ENCODE measurements at regions not wholly inside any gene's neighbourhood (a gene's known extent, or its start where the extent isn't known, plus 50 kb on each side); places are given as distances from the start of the nearest gene placed in this dataset.
A peak's percentile ranks its signal among the peaks of the same experiment; 100 is the strongest.

DNA sequence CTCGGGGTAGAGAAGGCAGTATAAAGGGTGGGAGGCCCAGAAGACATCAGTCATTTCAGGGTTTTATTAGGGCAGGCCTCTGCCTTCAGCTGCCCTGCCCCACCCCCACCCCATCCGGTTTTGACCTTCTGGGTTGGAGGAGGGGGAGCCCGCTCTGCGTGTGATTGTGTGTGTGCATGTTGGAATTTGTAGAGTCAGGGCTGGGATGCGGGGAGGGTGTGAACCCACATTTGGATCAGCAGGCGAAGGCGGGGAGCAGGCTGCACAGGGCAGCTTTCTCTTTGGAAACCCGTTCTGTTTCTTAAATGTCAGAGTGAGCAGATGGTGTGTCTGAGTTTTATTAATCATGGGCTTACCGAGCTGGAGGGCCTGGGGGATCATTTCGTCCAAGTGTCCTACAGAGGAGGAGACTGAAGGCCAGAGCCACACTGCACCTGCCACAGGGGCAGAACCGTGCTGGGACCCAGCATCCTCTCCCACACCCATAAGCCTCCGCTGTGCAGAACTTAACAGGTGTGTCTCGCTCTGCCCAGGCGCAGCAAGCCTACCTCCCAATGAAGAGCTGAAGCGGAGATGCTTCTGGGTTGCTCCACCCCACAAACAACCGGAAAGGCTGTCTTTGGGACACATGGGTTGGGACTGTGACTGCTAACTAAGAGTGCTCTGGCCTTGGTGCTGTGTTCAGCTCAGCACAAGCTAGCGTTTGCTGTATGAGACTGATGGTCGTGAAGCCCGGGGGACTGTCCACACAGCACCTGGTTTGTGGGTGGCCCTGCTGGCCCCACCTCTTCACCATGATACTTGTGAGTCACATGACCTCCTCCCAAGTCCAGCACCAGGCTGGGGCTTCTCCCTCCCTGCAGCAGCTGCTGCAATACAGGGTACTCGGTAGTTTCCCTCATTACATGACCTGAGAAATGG lies 70.9 kb upstream of the GSE1 start:
- Histone ChIP-seq H3K27me3 (ENCODE audit: insufficient read depth, low read length, poor library complexity, severe bottlenecking) (no peaks in the 10 kb centered on the region), H3K4me1 (ENCODE audit: insufficient read depth, low read length, poor library complexity, severe bottlenecking) (peaks cover 37% of the 10 kb centered on the region), H3K9me2 (replicated peaks; ENCODE audit: low read depth, low read length) (no peaks in the 10 kb centered on the region), H3K4me3 (ENCODE audit: low read length, poor library complexity, severe bottlenecking) (peak overlapping the region; percentile 38), H2AFZ (ENCODE audit: low read length) (no peak overlapping the region), H3K36me3 (ENCODE audit: insufficient read depth, low read length) (peaks cover 4% of the 10 kb centered on the region; the same call in 1 of the 2 replicates), H3K4me2 (ENCODE audit: low read depth, low read length, poor library complexity, severe bottlenecking) (peak overlapping the region; percentile 72), H3K9ac (ENCODE audit: low read depth, low read length, poor library complexity, severe bottlenecking) (peak overlapping the region; percentile 75), H3F3A (ENCODE audit: low read depth) (peaks cover 3% of the 10 kb centered on the region; the same call in 1 of the 2 replicates), H3K9me3 (ENCODE audit: insufficient read depth, low read depth, low read length) (peaks cover 12% of the 10 kb centered on the region; the same call in 1 of the 2 replicates), H4K20me1 (ENCODE audit: insufficient read depth, low read length, poor library complexity, severe bottlenecking) (no peaks in the 10 kb centered on the region), H3K79me2 (ENCODE audit: insufficient read depth, low read length) (peaks cover 3% of the 10 kb centered on the region; the same call in 1 of the 2 replicates)
- TF ChIP-seq EZH2phosphoT487 (IDR thresholded peaks at IDR 0.05; ENCODE audit: borderline replicate concordance), result no peak
- TF ChIP-seq, protein P1, sequence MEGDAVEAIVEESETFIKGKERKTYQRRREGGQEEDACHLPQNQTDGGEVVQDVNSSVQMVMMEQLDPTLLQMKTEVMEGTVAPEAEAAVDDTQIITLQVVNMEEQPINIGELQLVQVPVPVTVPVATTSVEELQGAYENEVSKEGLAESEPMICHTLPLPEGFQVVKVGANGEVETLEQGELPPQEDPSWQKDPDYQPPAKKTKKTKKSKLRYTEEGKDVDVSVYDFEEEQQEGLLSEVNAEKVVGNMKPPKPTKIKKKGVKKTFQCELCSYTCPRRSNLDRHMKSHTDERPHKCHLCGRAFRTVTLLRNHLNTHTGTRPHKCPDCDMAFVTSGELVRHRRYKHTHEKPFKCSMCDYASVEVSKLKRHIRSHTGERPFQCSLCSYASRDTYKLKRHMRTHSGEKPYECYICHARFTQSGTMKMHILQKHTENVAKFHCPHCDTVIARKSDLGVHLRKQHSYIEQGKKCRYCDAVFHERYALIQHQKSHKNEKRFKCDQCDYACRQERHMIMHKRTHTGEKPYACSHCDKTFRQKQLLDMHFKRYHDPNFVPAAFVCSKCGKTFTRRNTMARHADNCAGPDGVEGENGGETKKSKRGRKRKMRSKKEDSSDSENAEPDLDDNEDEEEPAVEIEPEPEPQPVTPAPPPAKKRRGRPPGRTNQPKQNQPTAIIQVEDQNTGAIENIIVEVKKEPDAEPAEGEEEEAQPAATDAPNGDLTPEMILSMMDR (conservative IDR thresholded peaks at IDR 0.05; ENCODE audit: low read length), result no peak

DNA sequence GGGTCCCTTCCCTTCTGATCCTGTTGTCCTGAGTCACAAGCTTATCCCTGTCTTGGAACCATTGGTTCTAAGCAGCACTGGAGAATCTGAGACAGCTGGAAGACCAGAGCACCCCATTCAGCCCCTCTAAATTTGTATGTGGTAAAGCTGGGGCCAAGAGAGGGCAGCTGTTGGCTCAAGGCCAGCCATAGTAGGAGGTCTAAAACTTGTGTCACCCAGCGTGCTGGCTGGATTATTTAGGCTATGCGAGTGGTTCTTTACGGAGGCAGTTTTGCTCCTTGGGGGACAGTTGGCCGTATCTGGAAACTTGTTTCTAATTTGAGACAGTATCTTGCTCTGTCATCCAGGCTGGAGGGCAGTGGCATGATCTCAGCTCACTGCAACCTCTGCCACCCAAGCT lies 69.6 kb upstream of the GSE1 start:
- H3K9me3 ChIP-seq (ENCODE audit: insufficient read depth, low read depth, low read length), result peaks cover 12% of the 10 kb centered on the region; the same call in 1 of the 2 replicates
- peaks cover 3% of the 10 kb centered on the region; the same call in 1 of the 2 replicates for H3F3A ChIP-seq (ENCODE audit: low read depth)
- H3K4me1 ChIP-seq (ENCODE audit: insufficient read depth, low read length, poor library complexity, severe bottlenecking), result peaks cover 37% of the 10 kb centered on the region
- H3K27me3 ChIP-seq (ENCODE audit: insufficient read depth, low read length, poor library complexity, severe bottlenecking), result no peaks in the 10 kb centered on the region
- peak overlapping the region; percentile 72 for H3K4me2 ChIP-seq (ENCODE audit: low read depth, low read length, poor library complexity, severe bottlenecking)
- H3K9ac ChIP-seq (ENCODE audit: low read depth, low read length, poor library complexity, severe bottlenecking), result peak overlapping the region; percentile 46
- no peak overlapping the region for H3K4me3 ChIP-seq (ENCODE audit: low read length, poor library complexity, severe bottlenecking)
- TF ChIP-seq, protein P1 (conservative IDR thresholded peaks at IDR 0.05; ENCODE audit: low read length), result no peak
- no peak for TF ChIP-seq EZH2phosphoT487 (IDR thresholded peaks at IDR 0.05; ENCODE audit: borderline replicate concordance)
- H3K36me3 ChIP-seq (ENCODE audit: insufficient read depth, low read length), result peaks cover 4% of the 10 kb centered on the region; the same call in 1 of the 2 replicates
- H2AFZ ChIP-seq (ENCODE audit: low read length), result no peak overlapping the region
- H4K20me1 ChIP-seq (ENCODE audit: insufficient read depth, low read length, poor library complexity, severe bottlenecking), result no peaks in the 10 kb centered on the region
- H3K79me2 ChIP-seq (ENCODE audit: insufficient read depth, low read length), result peaks cover 3% of the 10 kb centered on the region; the same call in 1 of the 2 replicates
- no peaks in the 10 kb centered on the region for H3K9me2 ChIP-seq (replicated peaks; ENCODE audit: low read depth, low read length)

GRCh38 chr16:85544016-85544415 lies 69.1 kb upstream of the GSE1 start:
- Histone ChIP-seq H3K36me3 (ENCODE audit: insufficient read depth, low read length) (peaks cover 4% of the 10 kb centered on the region; the same call in 1 of the 2 replicates), H4K20me1 (ENCODE audit: insufficient read depth, low read length, poor library complexity, severe bottlenecking) (no peaks in the 10 kb centered on the region), H3K4me3 (ENCODE audit: low read length, poor library complexity, severe bottlenecking) (no peak overlapping the region), H3F3A (ENCODE audit: low read depth) (peaks cover 3% of the 10 kb centered on the region; the same call in 1 of the 2 replicates), H3K27me3 (ENCODE audit: insufficient read depth, low read length, poor library complexity, severe bottlenecking) (no peaks in the 10 kb centered on the region), H3K79me2 (ENCODE audit: insufficient read depth, low read length) (peaks cover 3% of the 10 kb centered on the region; the same call in 1 of the 2 replicates), H3K9ac (ENCODE audit: low read depth, low read length, poor library complexity, severe bottlenecking) (no peak overlapping the region), H3K4me2 (ENCODE audit: low read depth, low read length, poor library complexity, severe bottlenecking) (no peak overlapping the region), H3K9me3 (ENCODE audit: insufficient read depth, low read depth, low read length) (peaks cover 12% of the 10 kb centered on the region; the same call in 1 of the 2 replicates), H3K9me2 (replicated peaks; ENCODE audit: low read depth, low read length) (no peaks in the 10 kb centered on the region), H2AFZ (ENCODE audit: low read length) (no peak overlapping the region), H3K4me1 (ENCODE audit: insufficient read depth, low read length, poor library complexity, severe bottlenecking) (peaks cover 37% of the 10 kb centered on the region)
- TF ChIP-seq, protein P1 (conservative IDR thresholded peaks at IDR 0.05; ENCODE audit: low read length), result no peak
- TF ChIP-seq EZH2phosphoT487 (IDR thresholded peaks at IDR 0.05; ENCODE audit: borderline replicate concordance), result no peak

Data from Loucy (cell line).